Sigmoid colon (tissue), 6 donors: ENCODE measurements at regions not wholly inside any gene's neighbourhood (a gene's known extent, or its start where the extent isn't known, plus 50 kb on each side); places are given as distances from the start of the nearest gene placed in this dataset.
"Not testable (repeated sequence)": the region's sequence is repeated elsewhere in the genome, so short reads cannot be mapped to it uniquely, and the experiment has no call there.

Experiments
- DNase-seq: peaks from one replicate; pipeline ENCODE4 v3.0.0-alpha.2; 2019
- H3K27ac ChIP-seq, 4 donors: fragments of 200-600 bp; sonication (generic); one replicate each; pipeline ENCODE4 v1.5.1; 2016 to 2019; ENCODE audit warnings: mild to moderate bottlenecking in 1 of 4
- H3K27me3 ChIP-seq, 3 donors: fragments of 200-600 bp; sonication (generic); one replicate each; pipeline ENCODE4 v1.5.1; 2019; ENCODE audit warnings: mild to moderate bottlenecking in 1 of 3
- H3K36me3 ChIP-seq, 4 donors: fragments of 200-600 bp; sonication (generic); one replicate each; pipeline ENCODE4 v1.5.1; 2016 to 2019
- H3K4me1 ChIP-seq, 4 donors: fragments of 200-600 bp; sonication (generic); one replicate each; pipeline ENCODE4 v1.5.1; 2017 to 2019
- H3K4me3 ChIP-seq, 4 donors: fragments of 200-600 bp; sonication (generic); one replicate each; pipeline ENCODE4 v1.5.1; 2017 to 2019; ENCODE audit warnings: mild to moderate bottlenecking in 2 of 4, moderate library complexity in 1 of 4
- H3K9me3 ChIP-seq, 4 donors: fragments of 200-600 bp in 3 of 4; sonication (generic) in 3 of 4; one replicate each; pipeline versions ENCODE4 v1.5.1 to v1.6.1; 2013 to 2019
- EP300 ChIP-seq, 4 donors: sonication (generic); formaldehyde crosslinking; IDR thresholded peaks; one replicate each; pipeline ENCODE4 v1.6.1; 2017; ENCODE audit warnings: antibody characterized with exemption in 4 of 4
- POLR2A ChIP-seq, 2 donors: fragments of 450-650 bp; IDR thresholded peaks; one replicate each; pipeline ENCODE4 v1.6.1; 2016; ENCODE audit warnings: antibody characterized with exemption in 2 of 2, mild to moderate bottlenecking in 2 of 2, moderate library complexity in 2 of 2
- POLR2AphosphoS5 ChIP-seq, 4 donors: sonication (generic); formaldehyde crosslinking; IDR thresholded peaks; one replicate each; pipeline ENCODE4 v1.6.1; 2017; ENCODE audit warnings: antibody characterized with exemption in 4 of 4
- WGBS, 2 donors: extraction: QIAGEN DNeasy Blood & Tissue Kit; methylation state at CpG; one replicate each; pipeline ENCODE4 v1.1.7; 2013; 5-methylcytosine and 5-hydroxymethylcytosine counted together
- intact Hi-C: fragments of 100-400 bp; cut with DNase I; formaldehyde crosslinking; loops from one replicate; pipeline ENCODE4 v1.15.1; 2023
- TF ChIP-seq, protein P1 (sequence below), 4 experiments: fragments of 450-650 bp in 3 of 4; fragments of 200-600 bp in 1 of 4; IDR thresholded peaks; one replicate each; pipeline ENCODE4 v1.5.1; 2016 to 2019; ENCODE audit warnings: antibody characterized with exemption in 4 of 4, mild to moderate bottlenecking in 3 of 4, moderate library complexity in 2 of 4
- donor health status: healthy with polysubstance abuse.
- donor health status: healthy.

DNA sequence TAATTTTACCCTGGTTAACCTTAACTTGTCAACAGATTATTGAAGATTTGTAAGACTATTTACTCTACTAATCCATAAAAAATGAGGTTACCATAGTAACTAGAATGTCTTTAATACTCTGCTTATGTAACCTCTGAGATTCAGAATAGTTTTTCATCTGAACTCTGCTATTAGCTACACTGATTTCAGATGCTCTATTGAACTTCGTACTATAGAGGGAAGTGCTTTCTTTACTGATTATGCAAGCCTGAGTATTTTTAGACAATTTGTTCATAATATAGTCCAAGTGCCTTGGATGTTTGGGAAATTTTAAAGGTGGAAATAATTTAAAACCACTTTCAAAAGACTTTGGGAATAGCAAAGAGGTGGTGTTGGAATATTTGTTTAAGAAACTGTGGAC, 107.9 kb upstream of the GBE1 start:
- DNase-seq, result no peak
- H3K36me3 ChIP-seq, result no peaks in the 10 kb centered on the region
- intact Hi-C loops, result no loop called here
- H3K27me3 ChIP-seq, result no peaks in the 10 kb centered on the region
- TF ChIP-seq EP300 (IDR thresholded peaks at IDR 0.05), result no peak
- TF ChIP-seq POLR2A (IDR thresholded peaks at IDR 0.05), result no peak
- TF ChIP-seq, protein P1, sequence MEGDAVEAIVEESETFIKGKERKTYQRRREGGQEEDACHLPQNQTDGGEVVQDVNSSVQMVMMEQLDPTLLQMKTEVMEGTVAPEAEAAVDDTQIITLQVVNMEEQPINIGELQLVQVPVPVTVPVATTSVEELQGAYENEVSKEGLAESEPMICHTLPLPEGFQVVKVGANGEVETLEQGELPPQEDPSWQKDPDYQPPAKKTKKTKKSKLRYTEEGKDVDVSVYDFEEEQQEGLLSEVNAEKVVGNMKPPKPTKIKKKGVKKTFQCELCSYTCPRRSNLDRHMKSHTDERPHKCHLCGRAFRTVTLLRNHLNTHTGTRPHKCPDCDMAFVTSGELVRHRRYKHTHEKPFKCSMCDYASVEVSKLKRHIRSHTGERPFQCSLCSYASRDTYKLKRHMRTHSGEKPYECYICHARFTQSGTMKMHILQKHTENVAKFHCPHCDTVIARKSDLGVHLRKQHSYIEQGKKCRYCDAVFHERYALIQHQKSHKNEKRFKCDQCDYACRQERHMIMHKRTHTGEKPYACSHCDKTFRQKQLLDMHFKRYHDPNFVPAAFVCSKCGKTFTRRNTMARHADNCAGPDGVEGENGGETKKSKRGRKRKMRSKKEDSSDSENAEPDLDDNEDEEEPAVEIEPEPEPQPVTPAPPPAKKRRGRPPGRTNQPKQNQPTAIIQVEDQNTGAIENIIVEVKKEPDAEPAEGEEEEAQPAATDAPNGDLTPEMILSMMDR (IDR thresholded peaks at IDR 0.05), result no peak
- no peak for TF ChIP-seq POLR2AphosphoS5 (IDR thresholded peaks at IDR 0.05)
- H3K9me3 ChIP-seq, result no peaks in the 10 kb centered on the region
- WGBS, 2 donors, result 44 to 55% methylated on average over 1 of the region's 1 CpG
- no peak overlapping the region for H3K4me3 ChIP-seq
- H3K4me1 ChIP-seq, result peaks cover 0 to 5% (median 2%) of the 10 kb centered on the region in 4 donors
- H3K27ac ChIP-seq, result no peak overlapping the region

DNA sequence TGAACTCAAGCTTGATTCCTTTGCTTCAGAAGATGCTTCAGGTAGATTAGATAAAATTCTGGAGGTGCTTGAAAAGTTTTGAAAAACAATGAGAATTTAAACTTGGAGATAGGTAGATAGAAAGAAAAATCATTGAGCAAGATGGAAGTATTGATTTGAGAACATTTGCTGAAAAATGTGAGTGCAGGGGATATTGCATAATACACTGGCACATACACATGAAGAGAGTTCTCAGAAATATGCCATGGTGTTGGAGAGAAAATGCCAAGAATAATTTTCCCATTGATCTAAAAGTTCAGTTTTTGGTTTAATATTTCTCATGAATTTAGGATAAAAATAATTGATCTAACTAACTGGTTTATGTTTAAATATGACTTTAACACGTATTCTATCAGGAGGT, 107.2 kb upstream of the GBE1 start:
- Histone ChIP-seq H3K27me3 (no peaks in the 10 kb centered on the region), H3K27ac (no peak overlapping the region), H3K36me3 (no peaks in the 10 kb centered on the region), H3K9me3 (no peaks in the 10 kb centered on the region), H3K4me1 (peaks cover 0 to 12% (median 5%) of the 10 kb centered on the region in 4 donors), H3K4me3 (no peak overlapping the region)
- DNase-seq, result no peak
- TF ChIP-seq, protein P1 (IDR thresholded peaks at IDR 0.05), result no peak
- TF ChIP-seq EP300 (IDR thresholded peaks at IDR 0.05), result no peak
- no peak for TF ChIP-seq POLR2AphosphoS5 (IDR thresholded peaks at IDR 0.05)
- no peak for TF ChIP-seq POLR2A (IDR thresholded peaks at IDR 0.05)
- intact Hi-C loops, result no loop called here
- 60 to 82% methylated on average over 1 of the region's 1 CpG for WGBS, 2 donors

DNA sequence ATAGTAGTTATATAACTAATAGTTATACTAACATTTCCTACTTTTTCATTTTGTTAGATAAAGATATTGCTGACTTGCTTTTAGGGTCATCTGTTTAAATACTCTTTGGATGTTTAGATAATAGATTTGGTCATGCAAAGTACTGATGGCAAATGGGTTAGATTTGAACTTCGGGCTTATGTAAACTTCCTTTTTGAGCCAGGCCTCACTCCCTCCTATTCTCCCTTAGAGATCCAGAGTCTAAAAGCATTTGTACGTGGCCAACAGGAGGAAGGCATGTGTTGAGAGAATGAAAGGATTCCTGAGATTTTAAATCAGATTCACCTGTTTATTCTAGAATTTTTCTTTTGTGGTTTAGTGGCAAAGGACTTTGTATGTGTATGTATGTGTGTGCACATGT, 106.4 kb upstream of the GBE1 start:
- TF ChIP-seq POLR2A (IDR thresholded peaks at IDR 0.05), result no peak
- TF ChIP-seq, protein P1 (IDR thresholded peaks at IDR 0.05), result no peak
- no peak for TF ChIP-seq POLR2AphosphoS5 (IDR thresholded peaks at IDR 0.05)
- Histone ChIP-seq H3K4me1 (peaks cover 0 to 15% (median 5%) of the 10 kb centered on the region in 4 donors), H3K4me3 (no peak overlapping the region), H3K27me3 (no peaks in the 10 kb centered on the region), H3K36me3 (no peaks in the 10 kb centered on the region), H3K27ac (no peak overlapping the region), H3K9me3 (no peaks in the 10 kb centered on the region)
- 37 to 65% methylated on average over 2 of the region's 2 CpGs for WGBS, 2 donors
- intact Hi-C loops, result no loop called here
- no peak for DNase-seq

DNA sequence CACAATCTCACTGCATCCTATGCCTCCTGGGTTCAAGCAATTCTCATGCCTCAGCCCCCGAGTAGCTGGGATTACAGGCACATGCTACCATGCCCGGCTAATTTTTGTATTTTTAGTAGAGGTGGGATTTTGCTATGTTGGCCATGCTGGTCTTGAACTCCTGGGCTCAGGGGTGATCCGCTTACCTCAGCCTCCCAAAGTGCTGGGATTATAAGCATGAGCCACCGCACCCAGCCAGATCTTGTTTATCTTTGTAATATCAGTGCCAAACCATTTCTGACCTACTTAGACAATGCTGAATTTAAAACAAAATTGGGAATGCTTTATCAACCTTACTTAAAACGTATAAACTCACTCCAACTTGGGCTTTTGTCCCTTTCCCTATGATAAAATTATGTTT, 103.7 kb upstream of the GBE1 start:
- H3K4me3 ChIP-seq, H3K27me3 ChIP-seq, intact Hi-C loops, H3K27ac ChIP-seq, H3K36me3 ChIP-seq, DNase-seq, H3K9me3 ChIP-seq: not testable (repeated sequence)
- peaks cover 0 to 15% (median 5%) of the 10 kb centered on the region in 4 donors for H3K4me1 ChIP-seq
- WGBS, 2 donors, result 81 to 86% methylated on average over 5 of the region's 5 CpGs

DNA sequence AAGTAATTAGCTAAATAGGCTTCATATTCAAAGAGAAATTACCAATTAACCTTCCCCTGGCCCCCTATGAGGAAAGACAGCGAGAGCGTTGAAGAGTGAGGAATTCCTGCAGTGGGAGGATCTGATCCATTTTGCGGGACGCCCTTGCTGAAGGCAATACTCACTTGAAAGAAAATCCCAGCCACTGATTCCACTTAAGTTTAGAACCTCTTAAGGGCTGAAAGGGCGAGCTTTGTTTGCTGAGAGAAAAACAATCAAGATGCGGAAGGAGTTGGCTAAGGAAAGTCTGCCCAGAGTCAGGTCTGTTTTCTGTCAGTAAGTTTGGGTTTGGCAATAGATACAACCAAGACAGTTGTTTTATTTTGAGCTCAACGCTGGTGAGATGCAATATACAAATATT, 102.8 kb upstream of the GBE1 start:
- 26 to 48% methylated on average over 7 of the region's 7 CpGs for WGBS, 2 donors
- intact Hi-C loops, result no loop called here
- Histone ChIP-seq H3K27ac (no peak overlapping the region), H3K4me1 (peaks cover 0 to 15% (median 5%) of the 10 kb centered on the region in 4 donors), H3K4me3 (no peak overlapping the region), H3K27me3 (no peaks in the 10 kb centered on the region), H3K9me3 (no peaks in the 10 kb centered on the region), H3K36me3 (no peaks in the 10 kb centered on the region)
- no peak for DNase-seq
- TF ChIP-seq POLR2AphosphoS5 (IDR thresholded peaks at IDR 0.05), result peak in 2 of 4 donors; percentile 52 to 60
- TF ChIP-seq, protein P1 (IDR thresholded peaks at IDR 0.05), result no peak
- no peak for TF ChIP-seq EP300 (IDR thresholded peaks at IDR 0.05)
- TF ChIP-seq POLR2A (IDR thresholded peaks at IDR 0.05), result no peak
